Right atrium auricular region (tissue), 2 donors: ENCODE measurements at regions not wholly inside any gene's neighbourhood (a gene's known extent, or its start where the extent isn't known, plus 50 kb on each side); places are given as distances from the start of the nearest gene placed in this dataset.

Experiments used
- DNase-seq: peaks from one replicate; pipeline ENCODE4 v3.0.0-alpha.2; 2019; ENCODE audit warnings: low spot score
- H3K27ac ChIP-seq, 2 donors: fragments of 200-600 bp; sonication (generic); 1 replicate in 1 of 2; 2 replicates in 1 of 2; pipeline ENCODE4 v1.5.1; 2016 to 2019
- H3K27me3 ChIP-seq, 2 donors: fragments of 200-600 bp; sonication (generic); one replicate each; pipeline versions ENCODE4 v1.5.1 to v1.6.0; 2017 to 2019
- H3K36me3 ChIP-seq: fragments of 200-600 bp; sonication (generic); one replicate; pipeline ENCODE4 v1.5.1; 2016
- H3K4me1 ChIP-seq, 2 donors: fragments of 200-600 bp; sonication (generic); one replicate each; pipeline versions ENCODE4 v1.5.1 to v1.6.0; 2017 to 2019
- H3K4me3 ChIP-seq, 2 donors: fragments of 200-600 bp; sonication (generic); 1 replicate in 1 of 2; 2 replicates in 1 of 2; pipeline ENCODE4 v1.5.1; 2017 to 2019; ENCODE audit warnings: mild to moderate bottlenecking in 1 of 2, moderate library complexity in 1 of 2
- H3K9me3 ChIP-seq, 2 donors: fragments of 200-600 bp; sonication (generic); one replicate each; pipeline ENCODE4 v1.5.1; 2019
- TF ChIP-seq, protein P1 (sequence below), 2 donors: fragments of 200-600 bp; sonication (generic); IDR thresholded peaks; one replicate each; pipeline ENCODE4 v1.5.1; 2019; ENCODE audit warnings: antibody characterized with exemption in 2 of 2

DNA sequence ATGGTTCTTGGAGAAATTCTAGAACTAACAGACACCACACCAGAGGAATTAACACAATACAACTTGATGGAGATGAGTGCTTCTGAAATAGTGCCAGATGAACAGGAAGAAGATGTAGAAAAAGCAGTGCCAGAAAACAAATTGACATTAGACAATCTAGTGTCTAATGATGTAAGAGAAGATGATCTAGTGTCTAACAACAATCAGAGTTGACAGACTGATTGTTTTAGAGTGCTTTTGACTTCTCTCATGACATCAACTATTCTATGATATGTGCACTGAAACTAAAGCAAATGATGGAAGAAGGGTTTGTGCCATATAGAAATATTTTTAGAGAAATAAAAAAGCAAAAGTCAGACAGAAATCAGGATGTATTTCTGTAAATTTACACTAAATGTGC lies 646.1 kb upstream of the KIF2B start:
- TF ChIP-seq, protein P1, sequence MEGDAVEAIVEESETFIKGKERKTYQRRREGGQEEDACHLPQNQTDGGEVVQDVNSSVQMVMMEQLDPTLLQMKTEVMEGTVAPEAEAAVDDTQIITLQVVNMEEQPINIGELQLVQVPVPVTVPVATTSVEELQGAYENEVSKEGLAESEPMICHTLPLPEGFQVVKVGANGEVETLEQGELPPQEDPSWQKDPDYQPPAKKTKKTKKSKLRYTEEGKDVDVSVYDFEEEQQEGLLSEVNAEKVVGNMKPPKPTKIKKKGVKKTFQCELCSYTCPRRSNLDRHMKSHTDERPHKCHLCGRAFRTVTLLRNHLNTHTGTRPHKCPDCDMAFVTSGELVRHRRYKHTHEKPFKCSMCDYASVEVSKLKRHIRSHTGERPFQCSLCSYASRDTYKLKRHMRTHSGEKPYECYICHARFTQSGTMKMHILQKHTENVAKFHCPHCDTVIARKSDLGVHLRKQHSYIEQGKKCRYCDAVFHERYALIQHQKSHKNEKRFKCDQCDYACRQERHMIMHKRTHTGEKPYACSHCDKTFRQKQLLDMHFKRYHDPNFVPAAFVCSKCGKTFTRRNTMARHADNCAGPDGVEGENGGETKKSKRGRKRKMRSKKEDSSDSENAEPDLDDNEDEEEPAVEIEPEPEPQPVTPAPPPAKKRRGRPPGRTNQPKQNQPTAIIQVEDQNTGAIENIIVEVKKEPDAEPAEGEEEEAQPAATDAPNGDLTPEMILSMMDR (IDR thresholded peaks at IDR 0.05): no peak
- H3K36me3 ChIP-seq: no peaks in the 10 kb centered on the region
- H3K27me3 ChIP-seq: no peaks in the 10 kb centered on the region
- H3K4me1 ChIP-seq: no peaks in the 10 kb centered on the region
- no peak overlapping the region for H3K4me3 ChIP-seq
- no peak overlapping the region for H3K27ac ChIP-seq
- no peak for DNase-seq
- peaks cover 0 to 16% of the 10 kb centered on the region in 2 donors for H3K9me3 ChIP-seq

- no peak for DNase-seq
- Histone ChIP-seq H3K4me3 (no peak overlapping the region), H3K27me3 (no peaks in the 10 kb centered on the region), H3K9me3 (no peaks in the 10 kb centered on the region), H3K27ac (no peak overlapping the region), H3K4me1 (no peaks in the 10 kb centered on the region), H3K36me3 (no peaks in the 10 kb centered on the region)
- TF ChIP-seq, protein P1 (IDR thresholded peaks at IDR 0.05): no peak
These were observed 654.3 kb upstream of the KIF2B start for GRCh38 chr17:53168413-53168812.

GRCh38 chr17:53166731-53167130 lies 656.0 kb upstream of the KIF2B start:
- no peaks in the 10 kb centered on the region for H3K4me1 ChIP-seq
- H3K27me3 ChIP-seq: no peaks in the 10 kb centered on the region
- no peaks in the 10 kb centered on the region for H3K36me3 ChIP-seq
- TF ChIP-seq, protein P1 (IDR thresholded peaks at IDR 0.05): no peak
- no peak overlapping the region for H3K4me3 ChIP-seq
- DNase-seq: no peak
- H3K9me3 ChIP-seq: no peaks in the 10 kb centered on the region
- H3K27ac ChIP-seq: no peak overlapping the region

DNA sequence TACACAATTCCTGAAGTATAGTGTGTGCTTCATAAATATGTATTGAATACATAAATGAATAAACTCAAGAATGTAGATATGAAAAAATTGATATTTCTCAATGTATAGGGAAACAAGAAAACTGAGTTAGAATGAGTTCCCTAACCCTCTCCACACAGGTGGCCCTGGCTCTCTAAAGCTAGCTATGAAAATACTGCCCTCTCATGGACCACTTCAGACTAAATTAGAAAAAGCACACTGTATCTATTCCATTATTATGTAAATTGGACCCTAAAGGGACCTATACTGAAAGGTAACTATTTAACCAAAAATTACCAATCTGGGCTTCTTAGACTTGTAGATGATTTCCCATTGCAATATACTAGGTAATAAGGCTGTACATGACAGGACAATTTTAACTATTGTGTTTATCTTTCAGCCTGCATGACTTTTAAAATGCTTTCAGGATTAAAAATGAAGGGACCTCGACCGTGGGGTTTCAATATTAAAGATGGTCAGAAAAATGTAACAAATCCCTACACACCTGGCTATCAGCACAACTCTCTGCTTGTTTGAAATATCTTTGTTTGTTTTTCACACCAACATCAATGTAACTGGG lies 672.5 kb upstream of the KIF2B start:
- H3K27me3 ChIP-seq: no peaks in the 10 kb centered on the region
- TF ChIP-seq, protein P1 (IDR thresholded peaks at IDR 0.05): peak in 1 of 2 donors; percentile 20
- no peaks in the 10 kb centered on the region for H3K4me1 ChIP-seq
- no peak overlapping the region for H3K27ac ChIP-seq
- no peaks in the 10 kb centered on the region for H3K9me3 ChIP-seq
- H3K4me3 ChIP-seq: no peak overlapping the region
- H3K36me3 ChIP-seq: no peaks in the 10 kb centered on the region
- DNase-seq: no peak

DNA sequence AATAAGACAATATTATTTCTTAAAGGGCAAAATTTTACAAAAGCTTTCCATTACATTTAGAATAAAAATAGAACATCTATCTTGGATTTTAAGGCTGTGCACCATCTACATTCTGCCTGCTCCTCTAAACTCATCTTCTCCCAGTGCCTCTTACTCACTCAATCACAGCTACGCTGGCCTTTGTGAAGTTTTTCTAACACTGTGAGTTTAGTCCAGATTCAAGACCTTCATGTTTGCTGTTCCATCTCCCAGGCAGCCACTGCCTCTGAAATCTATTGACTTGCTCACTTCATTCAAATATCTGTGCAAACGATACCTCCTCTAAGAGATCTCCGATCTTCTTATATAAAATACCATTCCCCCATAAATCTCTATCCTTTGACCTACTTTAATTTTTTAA lies 673.4 kb upstream of the KIF2B start:
- Histone ChIP-seq H3K4me1 (no peaks in the 10 kb centered on the region), H3K36me3 (no peaks in the 10 kb centered on the region), H3K27ac (no peak overlapping the region), H3K4me3 (no peak overlapping the region), H3K9me3 (no peaks in the 10 kb centered on the region), H3K27me3 (no peaks in the 10 kb centered on the region)
- DNase-seq: no peak
- TF ChIP-seq, protein P1 (IDR thresholded peaks at IDR 0.05): no peak

DNA sequence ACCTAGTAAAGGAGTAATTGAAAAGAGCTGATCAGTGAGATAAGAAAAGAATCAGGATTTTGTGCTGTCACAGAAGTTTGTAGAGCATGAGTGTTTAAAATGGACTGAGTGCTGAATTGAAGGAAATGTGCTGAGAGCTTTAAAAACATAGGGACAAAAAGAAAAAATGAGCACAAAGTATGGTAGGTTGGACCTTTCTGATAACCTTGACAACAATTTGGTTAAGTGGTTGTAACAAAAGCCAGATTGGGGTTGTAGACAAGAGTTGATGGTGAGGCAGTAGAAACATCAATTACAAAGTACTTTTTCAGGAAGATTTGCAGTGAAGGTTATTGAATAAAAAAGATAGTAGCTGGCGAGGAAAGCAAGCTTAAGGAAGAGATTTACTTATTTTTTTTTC lies 674.7 kb upstream of the KIF2B start:
- H3K27me3 ChIP-seq: no peaks in the 10 kb centered on the region
- no peaks in the 10 kb centered on the region for H3K9me3 ChIP-seq
- no peak overlapping the region for H3K27ac ChIP-seq
- TF ChIP-seq, protein P1 (IDR thresholded peaks at IDR 0.05): no peak
- no peak for DNase-seq
- H3K36me3 ChIP-seq: no peaks in the 10 kb centered on the region
- H3K4me3 ChIP-seq: no peak overlapping the region
- H3K4me1 ChIP-seq: no peaks in the 10 kb centered on the region
